ENCODE measurements at regions not wholly inside any gene's neighbourhood (a gene's known extent, or its start where the extent isn't known, plus 50 kb on each side); places are given as distances from the start of the nearest gene placed in this dataset.

DNA sequence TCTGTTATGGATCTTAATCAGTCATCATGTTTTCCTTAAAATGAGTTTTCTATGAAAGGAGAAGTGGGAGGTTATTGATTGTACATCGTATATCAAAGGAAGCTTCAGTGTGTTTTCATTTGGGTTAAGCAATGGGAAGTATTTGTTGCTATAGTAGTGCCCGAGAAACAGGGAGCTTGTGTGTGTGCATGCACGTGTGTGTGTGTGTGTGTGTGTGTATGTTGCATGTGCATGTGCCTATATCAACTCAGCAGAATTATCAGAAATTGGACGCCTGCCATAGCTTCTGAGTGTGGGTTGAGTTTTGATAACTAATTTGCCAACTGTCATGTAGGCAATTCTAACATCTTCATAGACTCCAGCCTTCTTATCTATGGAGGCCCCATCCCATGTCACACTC, 246.1 kb upstream of the CRY1 start:
- TF ChIP-seq, protein P1, sequence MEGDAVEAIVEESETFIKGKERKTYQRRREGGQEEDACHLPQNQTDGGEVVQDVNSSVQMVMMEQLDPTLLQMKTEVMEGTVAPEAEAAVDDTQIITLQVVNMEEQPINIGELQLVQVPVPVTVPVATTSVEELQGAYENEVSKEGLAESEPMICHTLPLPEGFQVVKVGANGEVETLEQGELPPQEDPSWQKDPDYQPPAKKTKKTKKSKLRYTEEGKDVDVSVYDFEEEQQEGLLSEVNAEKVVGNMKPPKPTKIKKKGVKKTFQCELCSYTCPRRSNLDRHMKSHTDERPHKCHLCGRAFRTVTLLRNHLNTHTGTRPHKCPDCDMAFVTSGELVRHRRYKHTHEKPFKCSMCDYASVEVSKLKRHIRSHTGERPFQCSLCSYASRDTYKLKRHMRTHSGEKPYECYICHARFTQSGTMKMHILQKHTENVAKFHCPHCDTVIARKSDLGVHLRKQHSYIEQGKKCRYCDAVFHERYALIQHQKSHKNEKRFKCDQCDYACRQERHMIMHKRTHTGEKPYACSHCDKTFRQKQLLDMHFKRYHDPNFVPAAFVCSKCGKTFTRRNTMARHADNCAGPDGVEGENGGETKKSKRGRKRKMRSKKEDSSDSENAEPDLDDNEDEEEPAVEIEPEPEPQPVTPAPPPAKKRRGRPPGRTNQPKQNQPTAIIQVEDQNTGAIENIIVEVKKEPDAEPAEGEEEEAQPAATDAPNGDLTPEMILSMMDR (IDR thresholded peaks at IDR 0.05) = no peak
- no peak for TF ChIP-seq POLR2A (IDR thresholded peaks at IDR 0.05)

Measured in Peyer's patch (tissue), 4 donors.